HEK293 (cell line): ENCODE measurements at regions not wholly inside any gene's neighbourhood (a gene's known extent, or its start where the extent isn't known, plus 50 kb on each side); places are given as distances from the start of the nearest gene placed in this dataset.

ENCODE experiments used
- CTCF ChIA-PET: fragments of 350-600 bp; formaldehyde crosslinking; extraction: SDS; loops from one replicate; lab custom pipeline; 2021; ENCODE audit warnings: antibody characterized with exemption; lab: Yijun Ruan, JAX
- POLR2A ChIA-PET: fragments of 300-600 bp; formaldehyde crosslinking; extraction: SDS; loops from one replicate; lab custom pipeline; 2020; ENCODE audit warnings: antibody characterized with exemption, inconsistent platforms; lab: Yijun Ruan, JAX
- H3K27ac ChIP-seq: fragments of 200-500 bp; sonication (Bioruptor generic); 2 replicates; pipeline ENCODE4 v1.5.1; 2014; ENCODE audit warnings: low read depth, low read length, control low read depth, inconsistent platforms; ENCODE audit errors: extremely low read depth
- H3K36me3 ChIP-seq, 2 experiments: fragments of 200-500 bp in 1 of 2; sonication (Bioruptor generic) in 1 of 2; 1 replicate in 1 of 2; 2 replicates in 1 of 2; pipeline ENCODE4 v1.5.1; 2014 to 2017; ENCODE audit warnings: inconsistent platforms in 2 of 2, low read length in 2 of 2; ENCODE audit not compliant: control insufficient read depth in 2 of 2, insufficient read depth in 1 of 2
- H3K4me1 ChIP-seq: fragments of 200-500 bp; sonication (Bioruptor generic); 2 replicates; pipeline ENCODE4 v1.5.1; 2014; ENCODE audit warnings: mild to moderate bottlenecking, low read length, inconsistent platforms; ENCODE audit not compliant: control insufficient read depth, insufficient read depth
- H3K4me3 ChIP-seq: 2 replicates; pipeline ENCODE4 v1.5.1; 2011; ENCODE audit warnings: low read depth, mild to moderate bottlenecking, control low read depth, low read length, moderate library complexity
- H3K9me3 ChIP-seq: fragments of 200-500 bp; sonication (Bioruptor generic); 2 replicates; pipeline ENCODE4 v1.5.1; 2014; ENCODE audit warnings: low read depth, low read length, inconsistent platforms; ENCODE audit not compliant: control insufficient read depth, insufficient read depth
- HOXD13 ChIP-seq: sonication (generic); formaldehyde crosslinking; IDR thresholded peaks from 2 replicates; pipeline ENCODE4 v1.8.0; 2022; ENCODE audit warnings: missing genetic modification reagents, borderline replicate concordance
- OVOL3 ChIP-seq: fragments of 450-650 bp; formaldehyde crosslinking; IDR thresholded peaks from 2 replicates; pipeline ENCODE4 v1.5.1; 2016; ENCODE audit warnings: missing biosample characterization, missing genetic modification characterization
- REPIN1 ChIP-seq: fragments of 450-650 bp; formaldehyde crosslinking; IDR thresholded peaks from 2 replicates; pipeline ENCODE4 v1.5.1; 2017; ENCODE audit warnings: missing biosample characterization, missing genetic modification characterization, low read depth
- SCRT2 ChIP-seq: fragments of 450-650 bp; formaldehyde crosslinking; IDR thresholded peaks from 2 replicates; pipeline ENCODE4 v1.5.1; 2016; ENCODE audit warnings: missing biosample characterization, missing genetic modification characterization
- SP7 ChIP-seq: fragments of 450-650 bp; formaldehyde crosslinking; IDR thresholded peaks from 2 replicates; pipeline ENCODE4 v1.5.1; 2016; ENCODE audit warnings: missing biosample characterization, missing genetic modification characterization
- ZFP69B ChIP-seq: fragments of 450-650 bp; formaldehyde crosslinking; IDR thresholded peaks from 2 replicates; pipeline ENCODE4 v1.5.1; 2016; ENCODE audit warnings: missing biosample characterization, missing genetic modification characterization
- ZNF175 ChIP-seq: fragments of 450-650 bp; formaldehyde crosslinking; IDR thresholded peaks from 2 replicates; pipeline ENCODE4 v1.5.1; 2016; ENCODE audit warnings: missing biosample characterization, missing genetic modification characterization
- ZNF202 ChIP-seq: fragments of 450-650 bp; formaldehyde crosslinking; IDR thresholded peaks from 2 replicates; pipeline ENCODE4 v1.5.1; 2016; ENCODE audit warnings: missing biosample characterization, missing genetic modification characterization, borderline replicate concordance
- ZNF302 ChIP-seq: fragments of 450-650 bp; formaldehyde crosslinking; IDR thresholded peaks from 2 replicates; pipeline ENCODE4 v1.5.1; 2016; ENCODE audit warnings: missing biosample characterization, missing genetic modification characterization, low read depth
- ZNF311 ChIP-seq: fragments of 450-650 bp; formaldehyde crosslinking; IDR thresholded peaks from 2 replicates; pipeline ENCODE4 v1.5.1; 2017; ENCODE audit warnings: missing biosample characterization, missing genetic modification characterization, borderline replicate concordance
- ZNF341 ChIP-seq: fragments of 450-650 bp; formaldehyde crosslinking; IDR thresholded peaks from 2 replicates; pipeline ENCODE4; 2016; ENCODE audit warnings: low read depth, missing biosample characterization, missing genetic modification characterization
- ZNF354C ChIP-seq: fragments of 450-650 bp; formaldehyde crosslinking; IDR thresholded peaks from 2 replicates; pipeline ENCODE4 v1.5.1; 2016; ENCODE audit warnings: missing biosample characterization, missing genetic modification characterization, low read depth, borderline replicate concordance
- ZNF433 ChIP-seq: fragments of 450-650 bp; formaldehyde crosslinking; IDR thresholded peaks from 2 replicates; pipeline ENCODE4 v1.5.1; 2016; ENCODE audit warnings: missing biosample characterization, missing genetic modification characterization, low read depth
- ZNF48 ChIP-seq: fragments of 450-650 bp; formaldehyde crosslinking; IDR thresholded peaks from 2 replicates; pipeline ENCODE4 v1.5.1; 2016; ENCODE audit warnings: missing biosample characterization, missing genetic modification characterization
- ZNF521 ChIP-seq: fragments of 450-650 bp; formaldehyde crosslinking; IDR thresholded peaks from 2 replicates; pipeline ENCODE4 v1.5.1; 2017; ENCODE audit warnings: missing biosample characterization, mild to moderate bottlenecking, missing genetic modification characterization
- ZNF670 ChIP-seq: fragments of 450-650 bp; formaldehyde crosslinking; IDR thresholded peaks from 2 replicates; pipeline ENCODE4 v1.5.1; 2016; ENCODE audit warnings: missing biosample characterization, missing genetic modification characterization, low read depth
- TF ChIP-seq, protein P1 (sequence below): fragments of 450-650 bp; formaldehyde crosslinking; IDR thresholded peaks from 2 replicates; pipeline ENCODE4 v1.5.1; 2016; ENCODE audit warnings: missing biosample characterization, missing genetic modification characterization
- TF ChIP-seq, protein P2 (sequence below): fragments of 450-650 bp; formaldehyde crosslinking; IDR thresholded peaks from 2 replicates; pipeline ENCODE4 v1.5.1; 2017; ENCODE audit warnings: missing biosample characterization, missing genetic modification characterization
- TF ChIP-seq, protein P3 (sequence below): fragments of 450-650 bp; formaldehyde crosslinking; IDR thresholded peaks from 2 replicates; pipeline ENCODE4 v1.5.1; 2016; ENCODE audit warnings: missing biosample characterization, missing genetic modification characterization

DNA sequence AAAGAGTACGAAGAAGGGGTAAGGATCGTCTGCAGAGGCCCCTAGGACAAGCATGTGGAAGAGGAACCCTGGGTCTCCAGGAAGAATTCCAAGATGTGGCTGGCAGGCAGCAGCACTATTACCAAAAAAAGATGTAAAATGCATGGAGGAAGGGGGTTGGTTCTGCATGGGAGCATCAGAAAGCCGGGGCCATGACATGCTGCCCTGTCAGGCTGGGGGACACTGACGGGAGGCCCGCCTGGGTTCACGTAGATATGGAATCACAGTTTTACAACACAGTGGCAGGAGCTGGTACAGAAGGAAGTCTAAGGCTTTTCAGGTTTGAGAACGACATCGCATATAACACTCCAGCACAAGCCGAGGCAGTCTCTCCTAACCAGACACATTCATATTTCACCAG, 150.0 kb upstream of the GSC start:
- TF ChIP-seq ZNF521 (no peak), ZNF670 (tag by site-specific recombination) (no peak)
- TF ChIP-seq, all 188 proteins: peak for 0
- POLR2A ChIA-PET, result no interaction called here
- Histone ChIP-seq H3K36me3 (no peaks in the 10 kb centered on the region), H3K9me3 (no peaks in the 10 kb centered on the region), H3K27ac (no peak overlapping the region), H3K4me3 (no peak overlapping the region), H3K4me1 (no peaks in the 10 kb centered on the region)
- CTCF ChIA-PET, result interaction anchor here (0.6 kb wide), 1 partner anchor 13 kb away, joined by 4 read pairs; no protein-coding TSS in a partner anchor

DNA sequence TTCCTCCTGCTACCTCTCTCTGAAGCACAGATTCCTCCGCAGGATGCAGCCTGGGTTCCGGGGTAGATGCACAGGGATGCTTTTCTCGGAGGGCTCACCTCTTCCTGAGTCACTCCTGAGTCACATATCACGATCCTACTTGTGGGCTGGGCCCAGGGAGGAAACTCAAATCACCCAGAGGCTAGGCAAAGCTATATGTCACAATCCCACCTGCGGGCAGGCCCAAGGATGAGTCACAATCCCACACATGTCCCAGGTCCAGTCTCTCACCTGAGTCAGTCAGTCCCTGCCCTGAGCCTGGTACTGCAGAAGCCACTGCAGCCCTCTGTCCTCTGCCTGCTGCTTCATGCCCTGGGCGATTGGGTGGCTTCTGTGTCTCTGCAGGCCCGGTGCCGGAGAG, 149.0 kb upstream of the GSC start:
- H3K9me3 ChIP-seq, result no peaks in the 10 kb centered on the region
- no peaks in the 10 kb centered on the region for H3K4me1 ChIP-seq
- no peaks in the 10 kb centered on the region for H3K36me3 ChIP-seq
- 0 out of 2 replicates have a peak, but pooled peaks have one; percentile 20 for TF ChIP-seq SCRT2 (tag by site-specific recombination)
- no peak for TF ChIP-seq HOXD13 (CRISPR knock-in tag)
- TF ChIP-seq, all 188 proteins: peak for 1
- no peak overlapping the region for H3K27ac ChIP-seq
- ChIA-PET CTCF (no interaction called here), POLR2A (no interaction called here)
- H3K4me3 ChIP-seq, result no peak overlapping the region

DNA sequence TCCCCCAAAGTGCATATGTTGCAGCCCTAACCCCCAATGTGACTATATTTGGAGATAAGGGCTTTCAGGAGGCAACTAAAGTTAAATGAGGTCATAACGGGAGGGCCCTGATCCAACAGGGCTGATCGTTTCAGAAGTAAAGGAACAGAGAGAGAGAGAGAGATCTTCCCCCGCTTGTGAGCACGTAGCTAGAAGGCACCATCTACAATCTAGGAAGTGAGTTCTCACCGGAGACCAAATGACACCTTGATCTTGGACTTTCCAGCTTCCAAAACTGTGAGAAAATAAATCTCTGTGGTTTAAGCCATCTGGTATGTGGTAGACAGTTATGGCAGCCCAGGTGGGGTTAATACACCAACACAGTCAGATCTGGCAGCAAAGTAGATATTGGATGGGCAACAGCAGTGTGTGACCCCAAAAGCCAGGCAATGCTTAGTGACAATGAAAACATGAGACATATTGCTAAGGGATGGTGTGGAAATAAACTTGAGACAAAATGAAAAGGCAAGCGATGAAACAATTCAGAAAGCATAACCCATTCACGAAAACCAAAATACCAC, 147.2 kb upstream of the GSC start:
- H3K4me1 ChIP-seq, result no peaks in the 10 kb centered on the region
- no peak overlapping the region for H3K27ac ChIP-seq
- H3K36me3 ChIP-seq, result no peaks in the 10 kb centered on the region
- no peak for TF ChIP-seq ZNF433
- TF ChIP-seq ZNF175, result no peak
- no peak for TF ChIP-seq ZNF341 (tag by site-specific recombination)
- no peak for TF ChIP-seq OVOL3 (tag by site-specific recombination)
- no peak for TF ChIP-seq ZNF354C
- TF ChIP-seq REPIN1 (tag by site-specific recombination), result no peak
- TF ChIP-seq, protein P1, sequence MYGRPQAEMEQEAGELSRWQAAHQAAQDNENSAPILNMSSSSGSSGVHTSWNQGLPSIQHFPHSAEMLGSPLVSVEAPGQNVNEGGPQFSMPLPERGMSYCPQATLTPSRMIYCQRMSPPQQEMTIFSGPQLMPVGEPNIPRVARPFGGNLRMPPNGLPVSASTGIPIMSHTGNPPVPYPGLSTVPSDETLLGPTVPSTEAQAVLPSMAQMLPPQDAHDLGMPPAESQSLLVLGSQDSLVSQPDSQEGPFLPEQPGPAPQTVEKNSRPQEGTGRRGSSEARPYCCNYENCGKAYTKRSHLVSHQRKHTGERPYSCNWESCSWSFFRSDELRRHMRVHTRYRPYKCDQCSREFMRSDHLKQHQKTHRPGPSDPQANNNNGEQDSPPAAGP, result no peak
- no peak for TF ChIP-seq SP7 (tag by site-specific recombination)
- TF ChIP-seq ZNF302 (tag by site-specific recombination), result no peak
- no peak for TF ChIP-seq ZNF48 (tag by site-specific recombination)
- ChIA-PET CTCF (no interaction called here), POLR2A (no interaction called here)
- H3K4me3 ChIP-seq, result no peak overlapping the region
- no peaks in the 10 kb centered on the region for H3K9me3 ChIP-seq

DNA sequence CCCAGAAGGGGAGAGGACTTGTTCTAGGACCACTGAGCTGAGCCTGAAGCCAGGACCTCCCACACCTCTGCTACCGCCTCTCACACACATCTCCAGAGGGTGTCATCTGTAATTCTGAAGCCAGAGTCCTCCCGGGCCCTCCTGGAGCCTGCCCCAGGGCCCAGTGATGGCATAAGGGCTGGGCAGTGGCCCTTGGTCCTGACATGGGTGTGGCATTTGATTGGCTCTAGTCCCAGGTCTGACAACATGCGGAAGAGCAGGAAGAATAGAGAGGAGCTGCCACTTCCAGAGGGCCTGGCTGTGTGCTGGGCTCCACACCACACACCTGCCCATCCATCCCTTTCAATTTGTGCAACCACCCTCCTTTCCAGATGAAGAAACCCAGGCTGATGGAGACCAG, 144.3 kb upstream of the GSC start:
- H3K4me1 ChIP-seq, result no peaks in the 10 kb centered on the region
- H3K27ac ChIP-seq, result no peak overlapping the region
- H3K9me3 ChIP-seq, result no peaks in the 10 kb centered on the region
- POLR2A ChIA-PET, result no interaction called here
- CTCF ChIA-PET, result interaction anchor here (0.5 to 0.6 kb wide), 2 partner anchors 124 to 512 kb away, joined by 3 to 5 read pairs; no protein-coding TSS in a partner anchor
- H3K4me3 ChIP-seq, result no peak overlapping the region
- no peaks in the 10 kb centered on the region for H3K36me3 ChIP-seq
- TF ChIP-seq ZNF302 (tag by site-specific recombination) (no peak), REPIN1 (tag by site-specific recombination) (no peak)
- TF ChIP-seq, all 188 proteins: peak for 0

DNA sequence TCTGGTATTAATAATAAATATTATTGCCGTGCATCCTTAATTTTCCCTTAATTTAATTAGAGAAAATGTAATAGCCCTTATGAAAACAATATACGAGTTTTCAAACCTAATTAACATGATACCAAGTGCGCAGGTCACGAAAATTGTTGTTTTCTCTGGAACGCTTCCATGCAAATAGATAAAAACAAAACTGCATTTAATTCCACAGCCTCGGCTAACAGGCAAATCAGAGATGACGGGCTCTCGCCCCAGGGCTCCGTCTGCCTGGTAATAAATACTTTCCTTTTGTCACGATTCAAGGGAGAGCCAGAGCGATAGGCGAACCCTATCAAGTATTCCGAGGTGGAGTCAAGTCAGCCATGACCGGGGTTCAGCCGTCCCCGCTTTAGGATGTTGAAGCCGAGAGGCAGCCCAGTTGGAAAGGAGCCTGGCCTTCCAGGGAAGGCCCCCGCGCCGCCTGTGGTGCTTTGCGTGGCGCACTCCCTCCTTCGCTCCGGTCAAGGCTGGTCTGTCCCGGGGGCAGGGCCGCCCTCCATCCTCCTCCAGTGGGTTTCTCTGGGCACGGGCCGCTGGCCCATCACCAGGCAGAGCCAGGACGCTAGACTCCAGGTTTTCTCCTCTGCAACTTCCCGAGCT, 137.8 kb upstream of the GSC start:
- no peaks in the 10 kb centered on the region for H3K9me3 ChIP-seq
- no peaks in the 10 kb centered on the region for H3K4me1 ChIP-seq
- H3K4me3 ChIP-seq, result no peak overlapping the region
- POLR2A ChIA-PET, result no interaction called here
- no peak overlapping the region for H3K27ac ChIP-seq
- CTCF ChIA-PET, result interaction anchor here (0.7 kb wide), 1 partner anchor 1945 kb away, joined by 5 read pairs; no protein-coding TSS in a partner anchor
- no peaks in the 10 kb centered on the region for H3K36me3 ChIP-seq
- TF ChIP-seq ZNF311 (tag by site-specific recombination) (no peak), ZNF202 (tag by site-specific recombination) (no peak), ZFP69B (tag by site-specific recombination) (no peak)
- TF ChIP-seq, protein P2, sequence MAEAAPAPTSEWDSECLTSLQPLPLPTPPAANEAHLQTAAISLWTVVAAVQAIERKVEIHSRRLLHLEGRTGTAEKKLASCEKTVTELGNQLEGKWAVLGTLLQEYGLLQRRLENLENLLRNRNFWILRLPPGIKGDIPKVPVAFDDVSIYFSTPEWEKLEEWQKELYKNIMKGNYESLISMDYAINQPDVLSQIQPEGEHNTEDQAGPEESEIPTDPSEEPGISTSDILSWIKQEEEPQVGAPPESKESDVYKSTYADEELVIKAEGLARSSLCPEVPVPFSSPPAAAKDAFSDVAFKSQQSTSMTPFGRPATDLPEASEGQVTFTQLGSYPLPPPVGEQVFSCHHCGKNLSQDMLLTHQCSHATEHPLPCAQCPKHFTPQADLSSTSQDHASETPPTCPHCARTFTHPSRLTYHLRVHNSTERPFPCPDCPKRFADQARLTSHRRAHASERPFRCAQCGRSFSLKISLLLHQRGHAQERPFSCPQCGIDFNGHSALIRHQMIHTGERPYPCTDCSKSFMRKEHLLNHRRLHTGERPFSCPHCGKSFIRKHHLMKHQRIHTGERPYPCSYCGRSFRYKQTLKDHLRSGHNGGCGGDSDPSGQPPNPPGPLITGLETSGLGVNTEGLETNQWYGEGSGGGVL, result no peak
- TF ChIP-seq, protein P3, sequence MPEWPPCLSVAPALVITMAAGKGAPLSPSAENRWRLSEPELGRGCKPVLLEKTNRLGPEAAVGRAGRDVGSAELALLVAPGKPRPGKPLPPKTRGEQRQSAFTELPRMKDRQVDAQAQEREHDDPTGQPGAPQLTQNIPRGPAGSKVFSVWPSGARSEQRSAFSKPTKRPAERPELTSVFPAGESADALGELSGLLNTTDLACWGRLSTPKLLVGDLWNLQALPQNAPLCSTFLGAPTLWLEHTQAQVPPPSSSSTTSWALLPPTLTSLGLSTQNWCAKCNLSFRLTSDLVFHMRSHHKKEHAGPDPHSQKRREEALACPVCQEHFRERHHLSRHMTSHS (tag by site-specific recombination), result no peak
